Sciatic nerve (tissue), 2 donors: ENCODE measurements at regions not wholly inside any gene's neighbourhood (a gene's known extent, or its start where the extent isn't known, plus 50 kb on each side); places are given as distances from the start of the nearest gene placed in this dataset.
"Not testable (repeated sequence)": the region's sequence is repeated elsewhere in the genome, so short reads cannot be mapped to it uniquely, and the experiment has no call there.

Experiments used
- ATAC-seq: fragments of 200-7000 bp; cut with Tn5 transposase; one replicate; pipeline ENCODE4 v1.9.1; 2020; ENCODE audit warnings: mild to moderate bottlenecking, moderate library complexity
- DNase-seq: peaks from one replicate; pipeline ENCODE4 v3.0.0-alpha.2; 2020; ENCODE audit warnings: low spot score
- intact Hi-C: fragments of 100-400 bp; cut with DNase I; formaldehyde crosslinking; loops from one replicate; pipeline ENCODE4 v1.14.2; 2022
- donor health status: DM: no; HTN: no; CAD: no.
- donor health status: DM: no; HTN: no; CAD: no.

GRCh38 chr13:23021906-23022305, 158.9 kb upstream of the SGCG start:
- no peak for ATAC-seq
- DNase-seq = no peak
- intact Hi-C loops = no loop called here

- DNase-seq = no peak
- intact Hi-C loops = no loop called here
- ATAC-seq = no peak
These were observed 158.1 kb upstream of the SGCG start for GRCh38 chr13:23022704-23023103.

DNA sequence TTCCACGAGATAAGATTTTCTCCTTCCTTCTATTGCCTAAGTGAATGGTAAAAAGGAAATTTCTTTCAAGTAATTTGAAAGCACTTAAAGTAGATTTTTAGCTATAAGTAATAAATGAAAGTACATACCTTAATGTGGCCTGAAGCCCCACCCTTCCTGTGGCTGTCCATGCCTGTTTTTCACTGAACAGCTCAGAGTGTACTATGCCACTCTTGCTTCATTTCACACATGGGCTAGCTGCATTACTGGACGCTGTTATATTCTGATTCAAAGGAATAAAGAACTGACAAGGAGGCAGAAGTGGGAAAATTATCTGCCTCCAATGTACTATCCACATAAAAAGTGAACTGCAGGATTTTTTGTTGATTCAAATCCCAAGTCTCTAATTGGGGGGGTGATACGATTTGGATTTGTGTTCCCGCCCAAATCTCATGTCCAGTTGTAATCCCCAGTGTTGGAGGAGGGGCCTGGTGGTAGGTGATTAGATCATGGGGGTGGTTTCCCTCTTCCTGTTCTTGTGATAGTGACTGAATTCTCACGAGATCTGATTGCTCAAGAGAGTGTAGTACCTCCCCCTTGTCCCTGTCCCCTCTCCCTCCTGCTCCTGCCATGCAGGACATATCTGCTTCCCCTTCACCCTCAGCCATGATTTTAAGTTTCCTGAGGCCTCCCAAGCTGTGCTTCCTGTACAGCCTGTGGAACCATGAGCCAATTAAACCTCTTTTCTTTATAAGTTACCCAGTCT, 154.7 kb upstream of the SGCG start:
- DNase-seq = no peak
- no peak for ATAC-seq
- intact Hi-C loops = no loop called here

DNA sequence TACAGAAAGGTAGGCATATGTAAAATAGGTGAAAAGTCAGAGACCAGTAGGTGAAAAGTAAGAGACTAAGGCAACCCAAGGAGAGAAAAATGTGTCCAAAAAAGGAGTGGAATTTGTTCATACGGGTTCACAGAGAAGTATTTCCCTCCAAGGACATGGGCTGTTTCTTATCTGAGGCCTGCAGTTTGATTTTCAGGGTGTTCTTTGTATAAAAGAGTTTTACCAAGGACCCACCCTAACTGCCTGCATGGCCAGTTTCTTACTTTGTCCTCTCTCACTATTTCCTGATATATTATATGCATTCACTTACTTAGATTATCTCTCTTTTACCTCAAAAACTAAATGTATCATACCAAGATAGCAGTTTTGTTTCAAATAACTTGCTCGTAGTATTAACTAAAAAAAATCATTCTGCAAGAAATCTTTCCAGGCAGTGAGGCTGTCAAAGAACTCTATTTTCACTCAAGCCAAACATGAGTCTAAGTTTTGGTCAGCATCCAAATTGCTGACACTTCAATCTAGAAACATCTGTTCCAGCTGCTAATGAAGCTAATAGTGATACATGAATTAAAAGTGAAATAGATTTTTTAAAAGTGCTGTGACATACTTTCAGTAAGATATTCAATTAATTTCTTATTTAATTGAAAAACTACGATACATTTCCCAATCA, 141.4 kb upstream of the SGCG start:
- DNase-seq (no peak), ATAC-seq (no peak)
- intact Hi-C loops = no loop called here

DNA sequence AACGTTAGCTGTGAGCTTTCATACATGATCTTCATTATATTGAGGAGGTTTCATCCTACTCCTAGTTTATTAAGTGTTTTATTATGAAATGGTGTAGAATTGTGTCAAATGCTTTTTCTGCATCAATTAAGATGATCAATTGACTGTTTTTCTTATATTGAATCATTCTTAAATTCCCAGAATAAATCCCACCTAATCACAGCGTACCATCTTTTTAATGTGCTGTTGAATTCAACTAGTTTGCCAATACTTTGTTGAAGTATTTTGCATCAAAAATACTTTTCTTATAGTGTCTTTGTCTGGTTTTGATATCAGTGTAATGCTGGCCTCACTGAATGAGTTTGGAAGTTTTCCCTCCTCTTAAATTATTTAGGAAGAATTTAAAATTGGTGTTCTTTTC, 138.6 kb upstream of the SGCG start:
- no peak for ATAC-seq
- DNase-seq = no peak
- intact Hi-C loops = no loop called here

DNA sequence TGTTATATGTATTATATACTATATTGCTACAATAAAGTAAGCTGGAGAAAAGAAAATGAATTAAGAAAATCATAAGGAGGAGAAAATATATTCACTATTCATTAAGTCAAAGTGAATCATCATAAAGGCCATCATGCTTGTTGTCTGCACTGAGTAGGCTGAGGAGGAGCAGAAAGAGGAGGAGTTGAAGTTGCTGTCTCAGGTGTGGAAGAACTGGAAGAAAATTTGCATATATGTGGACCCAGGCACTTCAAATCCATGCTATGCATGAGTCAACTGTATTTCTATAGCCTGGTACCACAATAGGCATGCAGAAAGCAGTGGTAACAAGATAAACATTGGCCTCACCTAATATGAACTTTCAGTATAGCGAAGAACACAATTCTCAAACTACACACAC, 135.9 kb upstream of the SGCG start:
- ATAC-seq (no peak), DNase-seq (no peak)
- intact Hi-C loops = no loop called here

GRCh38 chr13:23050126-23050525, 130.7 kb upstream of the SGCG start:
- intact Hi-C loops = no loop called here
- no peak for ATAC-seq
- DNase-seq = no peak

GRCh38 chr13:23053711-23054110, 127.1 kb upstream of the SGCG start:
- intact Hi-C loops, DNase-seq, ATAC-seq: not testable (repeated sequence)

GRCh38 chr13:23059173-23059572, 121.6 kb upstream of the SGCG start:
- DNase-seq = no peak
- ATAC-seq = no peak
- intact Hi-C loops = no loop called here

GRCh38 chr13:23060959-23061358, 119.8 kb upstream of the SGCG start:
- no peak for ATAC-seq
- DNase-seq = no peak
- intact Hi-C loops = no loop called here

- no peak for ATAC-seq
- no peak for DNase-seq
- intact Hi-C loops = no loop called here
These were observed 113.7 kb upstream of the SGCG start for GRCh38 chr13:23067129-23067528.

- intact Hi-C loops = no loop called here
- ATAC-seq (no peak), DNase-seq (no peak)
These were observed 111.2 kb upstream of the SGCG start for GRCh38 chr13:23069566-23069965.

DNA sequence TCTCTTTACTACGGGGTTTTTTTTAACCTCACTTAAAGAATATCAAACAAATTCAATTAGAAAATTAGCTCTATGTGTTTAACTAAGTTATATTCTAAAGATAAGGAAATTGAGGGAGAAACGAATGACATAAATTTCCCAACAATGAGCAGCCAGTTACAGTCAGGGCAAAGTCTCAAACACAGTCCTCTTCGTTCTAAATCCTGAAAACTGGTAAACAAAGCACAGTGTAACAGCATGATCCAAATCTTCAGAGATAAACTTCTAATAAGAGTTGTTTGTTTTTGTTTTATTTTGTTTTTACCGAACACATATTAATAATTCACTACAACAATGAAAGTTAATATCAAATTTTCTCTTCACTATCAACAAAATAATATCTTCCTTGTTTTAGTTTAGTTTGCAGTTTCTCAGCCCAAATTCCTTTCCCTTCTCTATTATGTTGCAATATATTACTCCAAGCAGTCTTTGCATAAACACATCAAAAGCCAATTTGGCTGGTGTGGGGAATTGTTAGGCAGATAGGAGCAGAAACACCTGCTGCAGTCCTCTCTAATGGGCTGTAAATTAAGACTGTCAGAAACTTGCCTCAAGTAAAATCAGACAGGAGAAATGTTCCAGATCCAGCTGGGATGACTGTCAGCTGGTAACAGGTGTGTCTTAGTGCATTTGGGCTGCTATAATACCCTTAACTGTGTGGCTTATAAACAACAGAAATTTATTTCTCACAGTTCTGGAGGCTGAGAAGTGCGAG, 106.5 kb upstream of the SGCG start:
- intact Hi-C loops = no loop called here
- no peak for DNase-seq
- peak; percentile 49 for ATAC-seq

DNA sequence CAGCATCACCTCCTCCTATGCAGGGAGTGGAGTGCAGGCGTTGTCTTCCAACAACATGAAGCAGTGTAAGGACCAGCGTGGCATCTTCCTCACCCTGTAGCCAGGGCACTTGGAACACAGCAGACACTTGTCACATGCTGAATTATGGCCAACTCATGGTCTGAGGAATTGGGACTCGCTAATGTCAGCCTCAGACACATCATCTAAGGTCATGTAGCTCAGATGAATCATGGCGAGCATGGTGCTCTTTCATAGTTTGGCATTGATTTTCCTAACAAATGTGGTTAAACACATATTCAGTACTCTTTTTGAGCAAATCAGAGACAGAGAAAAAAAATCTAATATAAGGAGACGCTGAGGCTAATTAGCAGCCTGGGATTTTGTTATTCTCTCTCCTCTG, 99.6 kb upstream of the SGCG start:
- DNase-seq (no peak), ATAC-seq (no peak)
- intact Hi-C loops = no loop called here

DNA sequence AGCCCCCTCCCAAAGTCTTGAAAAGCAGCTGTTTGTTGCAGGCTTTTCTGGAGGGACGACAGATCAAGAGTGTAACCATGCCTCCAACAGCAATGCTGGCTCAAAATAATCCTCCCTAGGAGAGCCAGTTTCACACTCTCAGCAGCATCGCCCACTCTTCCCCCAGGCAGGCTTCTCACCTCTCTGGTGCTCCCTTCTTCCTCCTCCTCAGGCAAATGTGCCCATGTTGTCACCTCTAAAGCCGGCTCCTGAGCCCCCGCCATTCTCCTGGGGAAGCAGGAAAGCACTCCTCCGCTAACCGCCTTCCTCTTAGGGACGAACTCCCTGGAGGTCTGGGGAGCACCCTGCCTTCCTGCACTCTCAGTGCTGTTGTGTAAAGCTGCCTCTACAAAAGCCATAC, 98.9 kb upstream of the SGCG start:
- intact Hi-C loops = no loop called here
- ATAC-seq (no peak), DNase-seq (no peak)

GRCh38 chr13:23086968-23087623, 93.7 kb upstream of the SGCG start:
- no peak for ATAC-seq

DNA sequence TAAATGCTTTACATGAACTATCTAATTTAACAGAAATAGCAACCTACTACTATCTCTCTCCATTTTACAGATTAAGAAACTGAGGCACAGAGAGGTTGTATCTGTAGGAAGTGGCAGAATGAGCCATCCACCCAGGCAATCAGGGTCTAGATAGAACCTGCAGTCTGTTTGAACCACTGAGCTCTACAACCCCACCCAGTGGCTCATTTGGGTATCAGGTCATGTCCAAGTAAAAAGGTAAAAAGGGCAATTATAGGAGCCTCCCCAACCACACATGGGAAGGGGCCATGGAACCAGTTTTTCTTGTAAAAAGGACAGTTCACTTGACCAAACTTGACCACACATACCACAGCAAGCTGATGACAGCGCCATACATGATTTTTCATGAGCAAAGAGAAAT, 92.9 kb upstream of the SGCG start:
- intact Hi-C loops = no loop called here
- no peak for ATAC-seq
- no peak for DNase-seq

More at GRCh38 chr13:23086968-23087623, 93.7 kb upstream of the SGCG start:
- no peak for DNase-seq
- intact Hi-C loops = no loop called here

GRCh38 chr13:23098161-23098907, 82.4 kb upstream of the SGCG start:
- DNase-seq = no peak
- ATAC-seq = no peak
- intact Hi-C loops = no loop called here

DNA sequence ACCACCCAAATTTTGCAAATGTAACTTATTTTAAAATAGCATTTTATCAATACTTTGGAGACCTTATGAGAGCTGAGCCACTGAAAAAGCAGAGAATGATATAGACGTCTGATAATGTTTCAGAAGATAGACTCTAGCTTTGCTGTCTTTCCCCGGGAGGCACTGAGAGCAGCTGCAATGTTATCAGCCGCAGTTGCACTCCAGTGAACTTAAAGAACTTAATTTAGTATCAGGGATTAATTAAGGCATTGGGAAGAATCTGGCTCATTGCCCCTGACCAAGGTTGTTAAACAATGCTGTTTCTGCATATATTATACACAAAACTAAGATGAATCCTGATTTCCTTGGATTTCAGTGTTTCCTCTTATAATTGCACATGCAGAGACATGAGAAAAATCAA, 75.7 kb upstream of the SGCG start:
- DNase-seq (no peak), ATAC-seq (no peak)
- intact Hi-C loops = no loop called here
